Activated CD8-positive, alpha-beta T cell treated with anti-CD3 and anti-CD28 coated beads for 36 hours (primary cell): ENCODE measurements at regions not wholly inside any gene's neighbourhood (a gene's known extent, or its start where the extent isn't known, plus 50 kb on each side); places are given as distances from the start of the nearest gene placed in this dataset.

Source experiments
- ATAC-seq: fragments of 200-7000 bp; cut with Tn5 transposase; one replicate; pipeline ENCODE4 v1.10.0; 2021; ENCODE audit warnings: mild to moderate bottlenecking, moderate library complexity
- CTCF ChIA-PET: fragments of 350-600 bp; sonication (Branson Sonifier 250); formaldehyde crosslinking; loops from one replicate; lab custom pipeline; 2021; ENCODE audit warnings: antibody characterized with exemption; lab: Charles Lee
- POLR2A ChIA-PET: fragments of 350-600 bp; sonication (Branson Sonifier 250); formaldehyde crosslinking; loops from one replicate; lab custom pipeline; 2021; ENCODE audit warnings: antibody characterized with exemption; lab: Charles Lee
- DNase-seq: peaks from one replicate; pipeline ENCODE4 v3.0.0-alpha.2; 2020
- H3K27ac Mint-ChIP-seq: one replicate; pipeline ENCODE4 v1.8.0; 2021; ENCODE audit warnings: mild to moderate bottlenecking, mixed read lengths
- H3K27me3 Mint-ChIP-seq: one replicate; pipeline ENCODE4 v1.8.0; 2021; ENCODE audit warnings: mixed read lengths
- H3K36me3 Mint-ChIP-seq: one replicate; pipeline ENCODE4 v1.8.0; 2021; ENCODE audit warnings: low read depth, mixed read lengths
- H3K4me1 Mint-ChIP-seq: one replicate; pipeline ENCODE4 v1.8.0; 2021; ENCODE audit warnings: low read depth, mixed read lengths
- H3K4me3 Mint-ChIP-seq: one replicate; pipeline ENCODE4 v1.8.0; 2021; ENCODE audit warnings: mild to moderate bottlenecking, moderate library complexity, mixed read lengths
- H3K9me3 Mint-ChIP-seq: one replicate; pipeline ENCODE4 v1.8.0; 2021; ENCODE audit warnings: mixed read lengths
- intact Hi-C: fragments of 100-400 bp; cut with micrococcal nuclease; formaldehyde crosslinking; loops from one replicate; pipeline ENCODE4 v1.10.0; 2022
- TF ChIP-seq, protein P1 (sequence below): fragments of 200-600 bp; IDR thresholded peaks from one replicate; pipeline ENCODE4 v1.8.0; 2022; ENCODE audit warnings: antibody characterized with exemption, mild to moderate bottlenecking

DNA sequence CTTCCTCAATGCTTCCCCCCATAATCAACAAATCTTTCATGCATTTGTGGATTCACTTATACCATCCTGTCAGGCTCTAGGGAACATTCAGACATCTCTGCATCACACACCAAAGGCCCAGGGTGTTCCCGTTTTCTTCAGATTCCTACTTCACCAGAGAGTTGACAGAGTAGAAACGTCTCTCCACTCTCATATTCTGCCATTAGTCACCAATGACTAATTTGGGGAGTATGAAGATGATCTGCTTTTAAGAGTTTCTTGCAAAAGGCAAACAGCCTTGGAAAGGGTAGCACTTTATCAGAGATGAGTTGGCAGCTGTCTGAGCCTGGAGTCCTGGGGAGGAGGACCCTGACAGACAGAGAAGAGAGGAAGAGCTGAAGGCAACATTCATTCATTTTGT, 55.8 kb upstream of the DGKG start:
- intact Hi-C loops: loop anchor here (10.0 kb wide), 1 partner anchor 117 kb away; no protein-coding TSS in a partner anchor
- Mint-ChIP-seq H3K27me3 (peaks cover 21% of the 10 kb centered on the region), H3K36me3 (no peaks in the 10 kb centered on the region), H3K4me3 (no peak overlapping the region), H3K4me1 (peaks cover 25% of the 10 kb centered on the region), H3K9me3 (no peaks in the 10 kb centered on the region), H3K27ac (no peak overlapping the region)
- POLR2A ChIA-PET: no interaction called here
- CTCF ChIA-PET: interaction anchor here (1.0 to 1.7 kb wide), 3 partner anchors 119 to 199 kb away, joined by 3 to 7 read pairs (median 4); no protein-coding TSS in a partner anchor
- DNase-seq (no peak), ATAC-seq (peak; percentile 66)
- TF ChIP-seq, protein P1, sequence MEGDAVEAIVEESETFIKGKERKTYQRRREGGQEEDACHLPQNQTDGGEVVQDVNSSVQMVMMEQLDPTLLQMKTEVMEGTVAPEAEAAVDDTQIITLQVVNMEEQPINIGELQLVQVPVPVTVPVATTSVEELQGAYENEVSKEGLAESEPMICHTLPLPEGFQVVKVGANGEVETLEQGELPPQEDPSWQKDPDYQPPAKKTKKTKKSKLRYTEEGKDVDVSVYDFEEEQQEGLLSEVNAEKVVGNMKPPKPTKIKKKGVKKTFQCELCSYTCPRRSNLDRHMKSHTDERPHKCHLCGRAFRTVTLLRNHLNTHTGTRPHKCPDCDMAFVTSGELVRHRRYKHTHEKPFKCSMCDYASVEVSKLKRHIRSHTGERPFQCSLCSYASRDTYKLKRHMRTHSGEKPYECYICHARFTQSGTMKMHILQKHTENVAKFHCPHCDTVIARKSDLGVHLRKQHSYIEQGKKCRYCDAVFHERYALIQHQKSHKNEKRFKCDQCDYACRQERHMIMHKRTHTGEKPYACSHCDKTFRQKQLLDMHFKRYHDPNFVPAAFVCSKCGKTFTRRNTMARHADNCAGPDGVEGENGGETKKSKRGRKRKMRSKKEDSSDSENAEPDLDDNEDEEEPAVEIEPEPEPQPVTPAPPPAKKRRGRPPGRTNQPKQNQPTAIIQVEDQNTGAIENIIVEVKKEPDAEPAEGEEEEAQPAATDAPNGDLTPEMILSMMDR: no peak

DNA sequence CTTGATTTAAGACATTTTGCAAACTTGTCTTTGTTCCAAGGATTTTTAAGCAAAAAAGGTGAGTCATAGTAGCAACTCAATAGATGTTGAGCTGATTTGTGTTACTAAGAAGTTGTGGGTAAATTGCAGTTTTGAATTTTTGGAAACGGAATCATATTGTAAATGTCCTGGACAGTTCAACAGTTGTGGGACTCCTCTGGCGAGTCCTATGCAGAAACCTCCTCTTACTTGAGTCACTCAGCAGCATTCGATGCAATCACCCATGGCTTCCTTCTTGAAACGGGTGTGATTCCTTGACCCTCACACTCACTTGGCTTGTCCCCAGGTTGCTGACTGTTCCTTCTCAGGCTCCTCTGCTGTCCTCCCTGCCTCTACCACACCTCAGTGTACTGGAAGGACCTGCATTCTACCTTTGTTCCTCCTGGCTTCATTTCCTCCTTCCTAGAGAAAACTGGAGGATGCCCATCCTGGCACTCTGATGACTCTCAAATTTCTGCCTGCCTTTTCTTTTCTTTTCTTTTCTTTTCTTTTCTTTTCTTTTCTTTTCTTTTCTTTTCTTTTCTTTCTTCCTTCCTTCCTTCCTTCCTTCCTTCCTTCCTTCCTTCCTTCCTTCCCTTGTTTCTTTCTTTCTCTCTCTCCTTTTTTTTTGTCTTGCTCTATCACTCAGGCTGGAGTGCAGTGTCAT, 52.8 kb upstream of the DGKG start:
- POLR2A ChIA-PET: no interaction called here
- peak overlapping the region; percentile 65 for H3K4me3 Mint-ChIP-seq

DNA sequence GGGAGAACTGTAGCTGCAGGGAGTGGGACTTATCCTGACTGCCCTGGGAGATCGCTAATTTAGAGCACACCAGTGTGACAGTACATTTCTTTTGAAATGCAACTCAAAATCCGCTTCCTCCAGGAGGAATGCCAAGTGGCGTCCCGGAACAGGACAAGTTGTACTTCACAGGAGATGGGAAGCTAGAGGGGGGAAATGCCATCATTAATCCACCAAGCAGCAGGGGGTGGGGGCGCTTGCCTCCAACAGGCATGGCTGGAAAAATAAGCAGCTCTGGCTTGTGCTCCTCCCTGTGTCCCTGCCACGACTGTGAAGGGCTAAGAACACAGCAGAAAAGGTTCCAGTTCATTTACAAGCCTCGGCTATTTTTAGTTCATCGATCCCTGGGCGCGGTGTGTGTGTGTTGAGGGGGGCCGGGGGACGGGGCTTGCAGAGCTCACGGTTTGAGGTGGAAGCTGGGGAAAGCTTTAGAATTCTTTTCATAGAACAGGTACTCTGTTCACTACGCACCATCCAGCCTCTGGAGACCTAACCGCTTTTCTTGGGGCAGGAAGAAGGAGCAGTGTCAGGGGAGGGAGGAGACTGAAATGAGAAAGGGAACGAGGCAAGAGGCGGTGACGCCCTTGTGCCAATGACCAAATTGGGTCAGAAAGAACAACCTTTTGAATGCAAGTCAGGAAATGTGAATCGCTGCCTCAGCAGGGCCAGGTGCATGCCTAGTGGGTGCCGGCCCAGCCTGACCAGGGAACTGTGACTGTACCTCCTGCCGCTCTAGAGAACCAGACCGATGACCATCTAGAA, 51.8 kb upstream of the DGKG start:
- POLR2A ChIA-PET: interaction anchor here (1.1 kb wide), 1 partner anchor 11 kb away, joined by 3 read pairs; no protein-coding TSS in a partner anchor
- peaks cover 24% of the 10 kb centered on the region for H3K27me3 Mint-ChIP-seq
- CTCF ChIA-PET: interaction anchor here (1.1 to 1.5 kb wide), 2 partner anchors 12 to 127 kb away, joined by 3 to 5 read pairs; no protein-coding TSS in a partner anchor
- peak overlapping the region; percentile 65 for H3K4me3 Mint-ChIP-seq
- ATAC-seq (peak; percentile 57), DNase-seq (peak; percentile 47)
- H3K36me3 Mint-ChIP-seq: no peaks in the 10 kb centered on the region
- intact Hi-C loops: loop anchor here (10.0 kb wide), 1 partner anchor 121 kb away; no protein-coding TSS in a partner anchor
- no peaks in the 10 kb centered on the region for H3K9me3 Mint-ChIP-seq
- peaks cover 35% of the 10 kb centered on the region for H3K4me1 Mint-ChIP-seq
- peak overlapping the region; percentile 39 for H3K27ac Mint-ChIP-seq
- TF ChIP-seq, protein P1: no peak

More for the DNA sequence above, 52.8 kb upstream of the DGKG start:
- DNase-seq: no peak
- H3K9me3 Mint-ChIP-seq: no peaks in the 10 kb centered on the region
- ATAC-seq: no peak
- CTCF ChIA-PET: interaction anchor here (1.1 to 1.7 kb wide), 4 partner anchors 11 to 126 kb away, joined by 3 to 5 read pairs (median 4); no protein-coding TSS in a partner anchor
- H3K36me3 Mint-ChIP-seq: no peaks in the 10 kb centered on the region
- H3K27ac Mint-ChIP-seq: no peak overlapping the region
- H3K27me3 Mint-ChIP-seq: peaks cover 19% of the 10 kb centered on the region
- H3K4me1 Mint-ChIP-seq: peaks cover 35% of the 10 kb centered on the region
- TF ChIP-seq, protein P1: no peak
- intact Hi-C loops: loop anchor here (10.0 kb wide), 1 partner anchor 120 kb away; no protein-coding TSS in a partner anchor

GRCh38 chr3:186411994-186412393, 50.0 kb upstream of the DGKG start:
- H3K9me3 Mint-ChIP-seq: no peaks in the 10 kb centered on the region
- TF ChIP-seq, protein P1: no peak
- DNase-seq (peak; percentile 58), ATAC-seq (peak; percentile 88)
- H3K36me3 Mint-ChIP-seq: no peaks in the 10 kb centered on the region
- H3K27me3 Mint-ChIP-seq: peaks cover 21% of the 10 kb centered on the region
- H3K4me3 Mint-ChIP-seq: no peak overlapping the region
- intact Hi-C loops: loop anchor here (10.0 kb wide), 1 partner anchor 123 kb away; no protein-coding TSS in a partner anchor
- ChIA-PET POLR2A (interaction anchor here (1.0 to 1.4 kb wide), 2 partner anchors 98 to 117 kb away, joined by 3 read pairs; no protein-coding TSS in a partner anchor), CTCF (interaction anchor here (1.5 to 2.2 kb wide), 2 partner anchors 108 to 128 kb away, joined by 3 to 9 read pairs; no protein-coding TSS in a partner anchor)
- H3K4me1 Mint-ChIP-seq: peaks cover 30% of the 10 kb centered on the region
- no peak overlapping the region for H3K27ac Mint-ChIP-seq
